ENCODE measurements at regions not wholly inside any gene's neighbourhood (a gene's known extent, or its start where the extent isn't known, plus 50 kb on each side); places are given as distances from the start of the nearest gene placed in this dataset.

- no peak overlapping the region for H3K4me3 ChIP-seq (ENCODE audit: low read length)
- no peak overlapping the region for H3K27ac ChIP-seq (ENCODE audit: low read length)
- H3K9me3 ChIP-seq (ENCODE audit: control insufficient read depth, low read depth, low read length) = no peaks in the 10 kb centered on the region
- no peaks in the 10 kb centered on the region for H3K27me3 ChIP-seq (ENCODE audit: control insufficient read depth, insufficient read depth, low read length)
- no peaks in the 10 kb centered on the region for H3K36me3 ChIP-seq (ENCODE audit: control insufficient read depth, low read depth, low read length)
- H3K4me1 ChIP-seq (ENCODE audit: control insufficient read depth, low read depth, low read length) = no peaks in the 10 kb centered on the region
- H3K9ac ChIP-seq (ENCODE audit: low read length) = no peak overlapping the region
These were observed 199.1 kb upstream of the PCSK5 start for GRCh38 chr9:75691408-75691807.

GRCh38 chr9:75692309-75692708 lies 198.2 kb upstream of the PCSK5 start:
- no peaks in the 10 kb centered on the region for H3K9me3 ChIP-seq (ENCODE audit: control insufficient read depth, low read depth, low read length)
- H3K27ac ChIP-seq (ENCODE audit: low read length) = no peak overlapping the region
- no peaks in the 10 kb centered on the region for H3K27me3 ChIP-seq (ENCODE audit: control insufficient read depth, insufficient read depth, low read length)
- H3K36me3 ChIP-seq (ENCODE audit: control insufficient read depth, low read depth, low read length) = no peaks in the 10 kb centered on the region
- no peaks in the 10 kb centered on the region for H3K4me1 ChIP-seq (ENCODE audit: control insufficient read depth, low read depth, low read length)
- H3K4me3 ChIP-seq (ENCODE audit: low read length) = no peak overlapping the region
- no peak overlapping the region for H3K9ac ChIP-seq (ENCODE audit: low read length)

- no peaks in the 10 kb centered on the region for H3K9me3 ChIP-seq (ENCODE audit: control insufficient read depth, low read depth, low read length)
- H3K4me3 ChIP-seq (ENCODE audit: low read length) = no peak overlapping the region
- no peak overlapping the region for H3K9ac ChIP-seq (ENCODE audit: low read length)
- no peaks in the 10 kb centered on the region for H3K36me3 ChIP-seq (ENCODE audit: control insufficient read depth, low read depth, low read length)
- H3K27me3 ChIP-seq (ENCODE audit: control insufficient read depth, insufficient read depth, low read length) = no peaks in the 10 kb centered on the region
- H3K27ac ChIP-seq (ENCODE audit: low read length) = no peak overlapping the region
- no peaks in the 10 kb centered on the region for H3K4me1 ChIP-seq (ENCODE audit: control insufficient read depth, low read depth, low read length)
These were observed 194.6 kb upstream of the PCSK5 start for GRCh38 chr9:75695921-75696320.

GRCh38 chr9:75699017-75699416 lies 191.5 kb upstream of the PCSK5 start:
- Histone ChIP-seq H3K27me3 (ENCODE audit: control insufficient read depth, insufficient read depth, low read length) (no peaks in the 10 kb centered on the region), H3K4me3 (ENCODE audit: low read length) (no peak overlapping the region), H3K4me1 (ENCODE audit: control insufficient read depth, low read depth, low read length) (no peaks in the 10 kb centered on the region), H3K9me3 (ENCODE audit: control insufficient read depth, low read depth, low read length) (no peaks in the 10 kb centered on the region), H3K9ac (ENCODE audit: low read length) (no peak overlapping the region), H3K36me3 (ENCODE audit: control insufficient read depth, low read depth, low read length) (no peaks in the 10 kb centered on the region), H3K27ac (ENCODE audit: low read length) (no peak overlapping the region)

- Histone ChIP-seq H3K9ac (ENCODE audit: low read length) (no peak overlapping the region), H3K9me3 (ENCODE audit: control insufficient read depth, low read depth, low read length) (no peaks in the 10 kb centered on the region), H3K4me1 (ENCODE audit: control insufficient read depth, low read depth, low read length) (no peaks in the 10 kb centered on the region), H3K27ac (ENCODE audit: low read length) (no peak overlapping the region), H3K27me3 (ENCODE audit: control insufficient read depth, insufficient read depth, low read length) (no peaks in the 10 kb centered on the region), H3K4me3 (ENCODE audit: low read length) (no peak overlapping the region), H3K36me3 (ENCODE audit: control insufficient read depth, low read depth, low read length) (no peaks in the 10 kb centered on the region)
These were observed 190.7 kb upstream of the PCSK5 start for GRCh38 chr9:75699625-75700251.

GRCh38 chr9:75700252-75700640 lies 190.2 kb upstream of the PCSK5 start:
- Histone ChIP-seq H3K27me3 (ENCODE audit: control insufficient read depth, insufficient read depth, low read length) (no peaks in the 10 kb centered on the region), H3K9me3 (ENCODE audit: control insufficient read depth, low read depth, low read length) (no peaks in the 10 kb centered on the region)

GRCh38 chr9:75707191-75707590 lies 183.3 kb upstream of the PCSK5 start:
- Histone ChIP-seq H3K27me3 (ENCODE audit: control insufficient read depth, insufficient read depth, low read length) (no peaks in the 10 kb centered on the region), H3K4me3 (ENCODE audit: low read length) (no peak overlapping the region)

More at GRCh38 chr9:75700252-75700640, 190.2 kb upstream of the PCSK5 start:
- Histone ChIP-seq H3K4me3 (ENCODE audit: low read length) (no peak overlapping the region), H3K9ac (ENCODE audit: low read length) (no peak overlapping the region), H3K4me1 (ENCODE audit: control insufficient read depth, low read depth, low read length) (no peaks in the 10 kb centered on the region), H3K27ac (ENCODE audit: low read length) (no peak overlapping the region), H3K36me3 (ENCODE audit: control insufficient read depth, low read depth, low read length) (no peaks in the 10 kb centered on the region)

GRCh38 chr9:75709698-75710097 lies 180.8 kb upstream of the PCSK5 start:
- Histone ChIP-seq H3K27me3 (ENCODE audit: control insufficient read depth, insufficient read depth, low read length) (no peaks in the 10 kb centered on the region), H3K36me3 (ENCODE audit: control insufficient read depth, low read depth, low read length) (no peaks in the 10 kb centered on the region), H3K9me3 (ENCODE audit: control insufficient read depth, low read depth, low read length) (no peaks in the 10 kb centered on the region), H3K9ac (ENCODE audit: low read length) (no peak overlapping the region), H3K4me1 (ENCODE audit: control insufficient read depth, low read depth, low read length) (peaks cover 4% of the 10 kb centered on the region), H3K4me3 (ENCODE audit: low read length) (no peak overlapping the region), H3K27ac (ENCODE audit: low read length) (no peak overlapping the region)

More at GRCh38 chr9:75707191-75707590, 183.3 kb upstream of the PCSK5 start:
- no peak overlapping the region for H3K9ac ChIP-seq (ENCODE audit: low read length)
- H3K27ac ChIP-seq (ENCODE audit: low read length) = no peak overlapping the region
- no peaks in the 10 kb centered on the region for H3K9me3 ChIP-seq (ENCODE audit: control insufficient read depth, low read depth, low read length)
- peaks cover 4% of the 10 kb centered on the region for H3K4me1 ChIP-seq (ENCODE audit: control insufficient read depth, low read depth, low read length)
- H3K36me3 ChIP-seq (ENCODE audit: control insufficient read depth, low read depth, low read length) = no peaks in the 10 kb centered on the region

- Histone ChIP-seq H3K4me1 (ENCODE audit: control insufficient read depth, low read depth, low read length) (peaks cover 4% of the 10 kb centered on the region), H3K27me3 (ENCODE audit: control insufficient read depth, insufficient read depth, low read length) (no peaks in the 10 kb centered on the region), H3K9me3 (ENCODE audit: control insufficient read depth, low read depth, low read length) (no peaks in the 10 kb centered on the region), H3K4me3 (ENCODE audit: low read length) (no peak overlapping the region), H3K9ac (ENCODE audit: low read length) (no peak overlapping the region), H3K27ac (ENCODE audit: low read length) (no peak overlapping the region), H3K36me3 (ENCODE audit: control insufficient read depth, low read depth, low read length) (no peaks in the 10 kb centered on the region)
These were observed 177.8 kb upstream of the PCSK5 start for GRCh38 chr9:75712700-75713099.

- Histone ChIP-seq H3K4me1 (ENCODE audit: control insufficient read depth, low read depth, low read length) (peaks cover 4% of the 10 kb centered on the region), H3K27ac (ENCODE audit: low read length) (no peak overlapping the region), H3K27me3 (ENCODE audit: control insufficient read depth, insufficient read depth, low read length) (no peaks in the 10 kb centered on the region), H3K9ac (ENCODE audit: low read length) (no peak overlapping the region), H3K36me3 (ENCODE audit: control insufficient read depth, low read depth, low read length) (no peaks in the 10 kb centered on the region), H3K4me3 (ENCODE audit: low read length) (no peak overlapping the region), H3K9me3 (ENCODE audit: control insufficient read depth, low read depth, low read length) (no peaks in the 10 kb centered on the region)
These were observed 177.1 kb upstream of the PCSK5 start for GRCh38 chr9:75713335-75713734.

- no peak overlapping the region for H3K27ac ChIP-seq (ENCODE audit: low read length)
- H3K9ac ChIP-seq (ENCODE audit: low read length) = no peak overlapping the region
- no peaks in the 10 kb centered on the region for H3K27me3 ChIP-seq (ENCODE audit: control insufficient read depth, insufficient read depth, low read length)
- peaks cover 4% of the 10 kb centered on the region for H3K4me1 ChIP-seq (ENCODE audit: control insufficient read depth, low read depth, low read length)
- H3K36me3 ChIP-seq (ENCODE audit: control insufficient read depth, low read depth, low read length) = no peaks in the 10 kb centered on the region
- no peak overlapping the region for H3K4me3 ChIP-seq (ENCODE audit: low read length)
- H3K9me3 ChIP-seq (ENCODE audit: control insufficient read depth, low read depth, low read length) = no peaks in the 10 kb centered on the region
These were observed 175.1 kb upstream of the PCSK5 start for GRCh38 chr9:75715360-75715759.

- H3K9me3 ChIP-seq (ENCODE audit: control insufficient read depth, low read depth, low read length) = no peaks in the 10 kb centered on the region
- no peaks in the 10 kb centered on the region for H3K27me3 ChIP-seq (ENCODE audit: control insufficient read depth, insufficient read depth, low read length)
These were observed 171.8 kb upstream of the PCSK5 start for GRCh38 chr9:75718677-75719076.

More at GRCh38 chr9:75718677-75719076, 171.8 kb upstream of the PCSK5 start:
- H3K4me3 ChIP-seq (ENCODE audit: low read length) = no peak overlapping the region
- no peak overlapping the region for H3K9ac ChIP-seq (ENCODE audit: low read length)
- no peak overlapping the region for H3K27ac ChIP-seq (ENCODE audit: low read length)
- H3K4me1 ChIP-seq (ENCODE audit: control insufficient read depth, low read depth, low read length) = no peaks in the 10 kb centered on the region
- H3K36me3 ChIP-seq (ENCODE audit: control insufficient read depth, low read depth, low read length) = no peaks in the 10 kb centered on the region

Measured in iPS-18a (cell line).